Tibial artery (tissue), 4 donors: ENCODE measurements at regions not wholly inside any gene's neighbourhood (a gene's known extent, or its start where the extent isn't known, plus 50 kb on each side); places are given as distances from the start of the nearest gene placed in this dataset.
A peak's percentile ranks its signal among the peaks of the same experiment; 100 is the strongest.

Experiments used
- DNase-seq, 2 donors: peaks; one replicate each; pipeline ENCODE4 v3.0.0-alpha.2; 2019
- H3K27ac ChIP-seq, 2 donors: fragments of 200-600 bp; sonication (generic) in 1 of 2; 1 replicate in 1 of 2; 2 replicates in 1 of 2; pipeline ENCODE4 v1.5.1; 2018 to 2019; ENCODE audit warnings: mild to moderate bottlenecking in 1 of 2
- H3K27me3 ChIP-seq, 2 donors: fragments of 200-600 bp; sonication (generic) in 1 of 2; one replicate each; pipeline versions ENCODE4 v1.5.1 to v1.6.0; 2016 to 2019
- H3K36me3 ChIP-seq, 3 donors: fragments of 200-600 bp; sonication (generic) in 2 of 3; one replicate each; pipeline ENCODE4 v1.5.1; 2016 to 2019; ENCODE audit warnings: mild to moderate bottlenecking in 2 of 3
- H3K4me1 ChIP-seq, 4 donors: fragments of 200-600 bp; sonication (generic) in 2 of 4; 1 replicate in 3 of 4; 2 replicates in 1 of 4; pipeline ENCODE4 v1.5.1; 2016 to 2019
- H3K4me3 ChIP-seq, 2 donors: fragments of 200-600 bp; sonication (generic) in 1 of 2; 1 replicate in 1 of 2; 2 replicates in 1 of 2; pipeline ENCODE4 v1.5.1; 2018 to 2019; ENCODE audit warnings: mild to moderate bottlenecking in 2 of 2
- H3K9me3 ChIP-seq, 3 donors: fragments of 200-600 bp; sonication (generic) in 1 of 3; one replicate each; pipeline ENCODE4 v1.5.1; 2016 to 2019
- CTCF ChIP-seq, 2 experiments: fragments of 200-600 bp in 1 of 2; fragments of 450-650 bp in 1 of 2; IDR thresholded peaks; one replicate each; pipeline ENCODE4 v1.5.1; 2017 to 2019; ENCODE audit warnings: antibody characterized with exemption in 2 of 2, mild to moderate bottlenecking in 1 of 2, moderate library complexity in 1 of 2
- intact Hi-C: fragments of 100-400 bp; cut with DNase I; formaldehyde crosslinking; loops from one replicate; pipeline ENCODE4 v1.15.0; 2023; ENCODE audit warnings: low total_unique reads

- Histone ChIP-seq H3K4me1 (peaks cover 0 to 16% (median 0%) of the 10 kb centered on the region in 4 donors), H3K27ac (peak overlapping the region in 1 of 2 donors; percentile 6), H3K9me3 (no peaks in the 10 kb centered on the region), H3K36me3 (no peaks in the 10 kb centered on the region), H3K27me3 (no peaks in the 10 kb centered on the region), H3K4me3 (no peak overlapping the region)
- intact Hi-C loops = no loop called here
- no peak for TF ChIP-seq CTCF (IDR thresholded peaks at IDR 0.05)
- DNase-seq = no peak
These were observed 687.0 kb upstream of the NECTIN3 start for GRCh38 chr3:110384601-110385000.

- no peak for TF ChIP-seq CTCF (IDR thresholded peaks at IDR 0.05)
These were observed 682.6 kb upstream of the NECTIN3 start for GRCh38 chr3:110389005-110389404.

GRCh38 chr3:110390372-110390771 is 681.2 kb upstream of the NECTIN3 start:
- intact Hi-C loops = no loop called here
- no peak for TF ChIP-seq CTCF (IDR thresholded peaks at IDR 0.05)
- Histone ChIP-seq H3K27ac (no peak overlapping the region), H3K4me1 (peaks cover 0 to 3% (median 0%) of the 10 kb centered on the region in 4 donors), H3K27me3 (no peaks in the 10 kb centered on the region), H3K36me3 (no peaks in the 10 kb centered on the region), H3K4me3 (no peak overlapping the region), H3K9me3 (no peaks in the 10 kb centered on the region)
- DNase-seq = no peak

More at GRCh38 chr3:110389005-110389404, 682.6 kb upstream of the NECTIN3 start:
- no peak for DNase-seq
- no peaks in the 10 kb centered on the region for H3K36me3 ChIP-seq
- H3K27me3 ChIP-seq = no peaks in the 10 kb centered on the region
- H3K27ac ChIP-seq = no peak overlapping the region
- peaks cover 0 to 16% (median 0%) of the 10 kb centered on the region in 4 donors for H3K4me1 ChIP-seq
- intact Hi-C loops = no loop called here
- no peaks in the 10 kb centered on the region for H3K9me3 ChIP-seq
- no peak overlapping the region for H3K4me3 ChIP-seq

GRCh38 chr3:110391042-110391441 is 680.6 kb upstream of the NECTIN3 start:
- H3K36me3 ChIP-seq = no peaks in the 10 kb centered on the region
- H3K9me3 ChIP-seq = no peaks in the 10 kb centered on the region
- H3K4me3 ChIP-seq = no peak overlapping the region
- H3K4me1 ChIP-seq = no peaks in the 10 kb centered on the region
- no peak for DNase-seq
- no peaks in the 10 kb centered on the region for H3K27me3 ChIP-seq
- H3K27ac ChIP-seq = no peak overlapping the region
- TF ChIP-seq CTCF (IDR thresholded peaks at IDR 0.05) = no peak
- intact Hi-C loops = no loop called here

GRCh38 chr3:110391640-110392395 is 679.8 kb upstream of the NECTIN3 start:
- no peak for TF ChIP-seq CTCF (IDR thresholded peaks at IDR 0.05)
- Histone ChIP-seq H3K9me3 (no peaks in the 10 kb centered on the region), H3K27me3 (no peaks in the 10 kb centered on the region), H3K27ac (no peak overlapping the region), H3K4me1 (peaks cover 0 to 2% (median 0%) of the 10 kb centered on the region in 4 donors), H3K36me3 (no peaks in the 10 kb centered on the region), H3K4me3 (no peak overlapping the region)
- no peak for DNase-seq
- intact Hi-C loops = no loop called here
